GM12872 (cell line): ENCODE measurements at regions not wholly inside any gene's neighbourhood (a gene's known extent, or its start where the extent isn't known, plus 50 kb on each side); places are given as distances from the start of the nearest gene placed in this dataset.

Experiments used
- TF ChIP-seq, protein P1 (sequence below): IDR thresholded peaks from 3 replicates; pipeline ENCODE4 v1.5.1; 2011; ENCODE audit warnings: low read depth, mild to moderate bottlenecking, low read length, moderate library complexity; ENCODE audit not compliant: insufficient read depth

GRCh38 chr18:39862341-39862740 lies 2092.7 kb upstream of the PIK3C3 start:
- TF ChIP-seq, protein P1, sequence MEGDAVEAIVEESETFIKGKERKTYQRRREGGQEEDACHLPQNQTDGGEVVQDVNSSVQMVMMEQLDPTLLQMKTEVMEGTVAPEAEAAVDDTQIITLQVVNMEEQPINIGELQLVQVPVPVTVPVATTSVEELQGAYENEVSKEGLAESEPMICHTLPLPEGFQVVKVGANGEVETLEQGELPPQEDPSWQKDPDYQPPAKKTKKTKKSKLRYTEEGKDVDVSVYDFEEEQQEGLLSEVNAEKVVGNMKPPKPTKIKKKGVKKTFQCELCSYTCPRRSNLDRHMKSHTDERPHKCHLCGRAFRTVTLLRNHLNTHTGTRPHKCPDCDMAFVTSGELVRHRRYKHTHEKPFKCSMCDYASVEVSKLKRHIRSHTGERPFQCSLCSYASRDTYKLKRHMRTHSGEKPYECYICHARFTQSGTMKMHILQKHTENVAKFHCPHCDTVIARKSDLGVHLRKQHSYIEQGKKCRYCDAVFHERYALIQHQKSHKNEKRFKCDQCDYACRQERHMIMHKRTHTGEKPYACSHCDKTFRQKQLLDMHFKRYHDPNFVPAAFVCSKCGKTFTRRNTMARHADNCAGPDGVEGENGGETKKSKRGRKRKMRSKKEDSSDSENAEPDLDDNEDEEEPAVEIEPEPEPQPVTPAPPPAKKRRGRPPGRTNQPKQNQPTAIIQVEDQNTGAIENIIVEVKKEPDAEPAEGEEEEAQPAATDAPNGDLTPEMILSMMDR: no peak

DNA sequence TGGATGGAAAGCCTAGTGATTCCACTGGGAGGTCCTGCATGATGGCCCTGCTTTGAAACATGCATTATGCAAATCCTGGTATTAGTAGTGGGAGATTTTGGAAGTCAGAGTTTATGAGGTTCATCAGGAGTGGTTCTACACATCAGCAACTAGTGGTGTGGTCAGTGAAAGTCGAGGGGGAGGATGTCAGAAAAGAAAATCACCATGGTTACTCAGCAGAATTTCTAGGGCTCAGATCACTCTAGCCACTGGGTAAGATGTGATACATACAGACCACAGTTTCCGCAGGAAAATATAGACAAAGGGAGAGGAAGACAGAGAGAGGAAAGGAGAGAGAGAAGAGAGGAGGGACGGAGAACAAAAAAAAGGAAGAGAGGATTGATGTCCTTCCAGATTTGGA lies 2100.7 kb upstream of the PIK3C3 start:
- TF ChIP-seq, protein P1: no peak

DNA sequence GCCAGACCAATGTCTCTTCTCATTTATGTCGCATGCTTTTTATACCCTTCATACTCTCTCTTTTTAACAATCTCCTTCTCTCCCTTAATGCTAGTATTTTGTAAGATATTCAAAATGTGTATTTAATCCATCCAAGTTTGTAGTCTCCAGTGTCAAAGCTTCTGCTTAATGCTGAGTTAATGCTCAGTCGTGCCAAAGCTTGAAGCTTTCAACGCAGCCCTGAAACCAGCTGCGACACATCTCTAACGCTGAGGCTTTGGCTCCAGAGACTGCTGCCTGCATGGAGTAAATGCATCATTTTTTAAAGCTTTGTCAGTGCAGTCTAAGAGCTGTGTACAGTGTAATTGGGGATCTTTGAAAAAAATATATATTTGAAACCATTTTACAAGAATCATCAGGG lies 2108.8 kb upstream of the PIK3C3 start:
- TF ChIP-seq, protein P1: no peak

GRCh38 chr18:39845631-39846030 lies 2109.4 kb upstream of the PIK3C3 start:
- TF ChIP-seq, protein P1: no peak

DNA sequence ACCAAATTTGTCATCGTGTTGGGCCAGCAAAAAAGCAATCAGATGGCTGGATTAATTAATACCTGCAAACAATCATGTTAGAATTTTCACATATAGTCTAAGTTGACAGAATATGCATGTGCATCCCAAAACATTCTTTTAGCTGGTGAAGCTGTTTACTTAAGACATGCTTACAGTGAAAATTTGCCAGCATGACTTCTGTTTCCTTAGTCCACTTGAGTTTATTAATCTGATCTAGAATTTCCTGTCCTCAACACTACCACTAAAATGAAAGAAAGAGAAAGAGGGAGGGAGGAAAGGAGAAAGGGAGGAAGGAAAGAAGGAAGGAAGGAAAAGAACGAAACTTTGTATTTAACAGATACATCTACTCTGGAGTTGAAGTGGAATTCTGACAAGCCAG lies 2109.9 kb upstream of the PIK3C3 start:
- TF ChIP-seq, protein P1: no peak

- TF ChIP-seq, protein P1: no peak
Observed at GRCh38 chr18:39843546-39843945, 2111.5 kb upstream of the PIK3C3 start.

DNA sequence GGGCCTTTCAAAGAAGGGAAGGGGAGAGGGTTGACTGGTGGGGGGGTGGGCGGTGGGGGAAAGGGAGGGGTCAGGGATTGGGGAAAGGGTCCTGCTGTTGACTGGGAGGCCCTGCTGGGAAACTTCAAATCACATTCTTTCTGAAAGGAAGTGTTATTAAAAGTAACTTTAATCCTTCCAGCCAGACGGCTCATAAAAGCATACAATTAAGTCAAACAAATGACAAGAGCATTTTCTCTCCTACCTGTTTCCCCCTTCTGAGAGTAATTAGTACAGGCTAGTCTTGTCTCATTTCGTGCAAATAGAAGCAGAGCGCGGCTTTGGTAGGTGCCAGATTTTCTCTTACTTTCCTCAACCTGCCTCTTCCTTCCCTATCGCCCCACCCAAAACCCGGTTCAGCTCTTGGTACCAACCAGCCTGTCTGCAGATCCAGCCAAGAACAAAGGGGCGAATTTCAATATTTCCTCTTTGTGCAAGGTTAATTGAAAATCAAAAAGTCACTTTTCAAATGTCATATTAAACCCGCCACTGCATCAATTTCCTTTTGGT lies 2112.6 kb upstream of the PIK3C3 start:
- TF ChIP-seq, protein P1: no peak
